HL-60 (cell line): ENCODE measurements at regions not wholly inside any gene's neighbourhood (a gene's known extent, or its start where the extent isn't known, plus 50 kb on each side); places are given as distances from the start of the nearest gene placed in this dataset.

Source experiments
- DNase-seq, 2 experiments: peaks; one replicate each; pipeline ENCODE4 v3.0.0-alpha.2; 2010 to 2020; ENCODE audit warnings: low read depth in 1 of 2, low spot score in 1 of 2
- H3K27ac ChIP-seq: fragments of 250-450 bp; sonication (Bioruptor Pico); replicated peaks from 2 replicates; pipeline ENCODE4 v1.5.1; 2020; ENCODE audit warnings: mild to moderate bottlenecking, moderate library complexity
- H3K27me3 ChIP-seq: fragments of 250-450 bp; sonication (Bioruptor Pico); 2 replicates; pipeline ENCODE4 v1.5.1; 2021; ENCODE audit warnings: mild to moderate bottlenecking, moderate library complexity; ENCODE audit not compliant: insufficient read depth, poor library complexity, severe bottlenecking
- H3K4me3 ChIP-seq: replicated peaks from 2 replicates; pipeline ENCODE4 v1.5.1; 2011; ENCODE audit warnings: mild to moderate bottlenecking, control low read depth, low read length; ENCODE audit not compliant: insufficient read depth
- GABPA ChIP-seq: IDR thresholded peaks from 2 replicates; pipeline ENCODE4 v1.6.1; 2012; ENCODE audit warnings: low read depth
- POLR2AphosphoS5 ChIP-seq: IDR thresholded peaks from 2 replicates; pipeline ENCODE4 v1.6.1; 2012; ENCODE audit warnings: low read depth
- SPI1 ChIP-seq: IDR thresholded peaks from 2 replicates; pipeline ENCODE4 v1.6.1; 2012; ENCODE audit warnings: low read depth, mild to moderate bottlenecking, borderline replicate concordance
- TF ChIP-seq, protein P1 (sequence below): IDR thresholded peaks from one replicate; pipeline ENCODE4 v1.5.1; 2011; ENCODE audit warnings: low read length, control low read depth, inconsistent platforms; ENCODE audit not compliant: insufficient read depth
- TF ChIP-seq, protein P2 (sequence below): IDR thresholded peaks from 2 replicates; pipeline ENCODE4 v1.6.1; 2012; ENCODE audit warnings: low read depth; ENCODE audit not compliant: insufficient replicate concordance

DNA sequence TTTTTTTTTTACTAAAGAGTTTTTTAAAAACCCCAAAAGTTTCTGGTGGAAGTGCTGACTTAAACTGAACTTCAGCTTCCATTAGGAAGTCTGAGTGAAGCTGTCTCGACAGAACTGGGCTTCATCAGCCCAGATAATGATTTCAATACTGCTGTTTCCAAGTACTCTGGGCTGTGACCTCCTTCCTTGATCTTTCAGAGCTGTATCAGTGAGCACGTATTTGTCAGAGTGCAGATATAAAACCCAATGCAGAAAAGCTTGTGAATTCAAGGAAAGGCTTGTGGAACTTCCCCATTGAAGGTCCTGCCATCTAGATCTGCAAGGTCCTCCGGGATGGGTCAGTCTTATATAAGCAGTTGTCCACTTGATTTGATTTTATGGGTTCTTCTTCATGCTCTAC lies 50.1 kb upstream of the RGS21 start:
- Histone ChIP-seq H3K27me3 (no peaks in the 10 kb centered on the region), H3K27ac (no peak overlapping the region), H3K4me3 (no peak overlapping the region)
- DNase-seq = no peak
- TF ChIP-seq POLR2AphosphoS5 (no peak), GABPA (no peak), SPI1 (no peak)
- TF ChIP-seq, protein P1, sequence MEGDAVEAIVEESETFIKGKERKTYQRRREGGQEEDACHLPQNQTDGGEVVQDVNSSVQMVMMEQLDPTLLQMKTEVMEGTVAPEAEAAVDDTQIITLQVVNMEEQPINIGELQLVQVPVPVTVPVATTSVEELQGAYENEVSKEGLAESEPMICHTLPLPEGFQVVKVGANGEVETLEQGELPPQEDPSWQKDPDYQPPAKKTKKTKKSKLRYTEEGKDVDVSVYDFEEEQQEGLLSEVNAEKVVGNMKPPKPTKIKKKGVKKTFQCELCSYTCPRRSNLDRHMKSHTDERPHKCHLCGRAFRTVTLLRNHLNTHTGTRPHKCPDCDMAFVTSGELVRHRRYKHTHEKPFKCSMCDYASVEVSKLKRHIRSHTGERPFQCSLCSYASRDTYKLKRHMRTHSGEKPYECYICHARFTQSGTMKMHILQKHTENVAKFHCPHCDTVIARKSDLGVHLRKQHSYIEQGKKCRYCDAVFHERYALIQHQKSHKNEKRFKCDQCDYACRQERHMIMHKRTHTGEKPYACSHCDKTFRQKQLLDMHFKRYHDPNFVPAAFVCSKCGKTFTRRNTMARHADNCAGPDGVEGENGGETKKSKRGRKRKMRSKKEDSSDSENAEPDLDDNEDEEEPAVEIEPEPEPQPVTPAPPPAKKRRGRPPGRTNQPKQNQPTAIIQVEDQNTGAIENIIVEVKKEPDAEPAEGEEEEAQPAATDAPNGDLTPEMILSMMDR = no peak
- TF ChIP-seq, protein P2, sequence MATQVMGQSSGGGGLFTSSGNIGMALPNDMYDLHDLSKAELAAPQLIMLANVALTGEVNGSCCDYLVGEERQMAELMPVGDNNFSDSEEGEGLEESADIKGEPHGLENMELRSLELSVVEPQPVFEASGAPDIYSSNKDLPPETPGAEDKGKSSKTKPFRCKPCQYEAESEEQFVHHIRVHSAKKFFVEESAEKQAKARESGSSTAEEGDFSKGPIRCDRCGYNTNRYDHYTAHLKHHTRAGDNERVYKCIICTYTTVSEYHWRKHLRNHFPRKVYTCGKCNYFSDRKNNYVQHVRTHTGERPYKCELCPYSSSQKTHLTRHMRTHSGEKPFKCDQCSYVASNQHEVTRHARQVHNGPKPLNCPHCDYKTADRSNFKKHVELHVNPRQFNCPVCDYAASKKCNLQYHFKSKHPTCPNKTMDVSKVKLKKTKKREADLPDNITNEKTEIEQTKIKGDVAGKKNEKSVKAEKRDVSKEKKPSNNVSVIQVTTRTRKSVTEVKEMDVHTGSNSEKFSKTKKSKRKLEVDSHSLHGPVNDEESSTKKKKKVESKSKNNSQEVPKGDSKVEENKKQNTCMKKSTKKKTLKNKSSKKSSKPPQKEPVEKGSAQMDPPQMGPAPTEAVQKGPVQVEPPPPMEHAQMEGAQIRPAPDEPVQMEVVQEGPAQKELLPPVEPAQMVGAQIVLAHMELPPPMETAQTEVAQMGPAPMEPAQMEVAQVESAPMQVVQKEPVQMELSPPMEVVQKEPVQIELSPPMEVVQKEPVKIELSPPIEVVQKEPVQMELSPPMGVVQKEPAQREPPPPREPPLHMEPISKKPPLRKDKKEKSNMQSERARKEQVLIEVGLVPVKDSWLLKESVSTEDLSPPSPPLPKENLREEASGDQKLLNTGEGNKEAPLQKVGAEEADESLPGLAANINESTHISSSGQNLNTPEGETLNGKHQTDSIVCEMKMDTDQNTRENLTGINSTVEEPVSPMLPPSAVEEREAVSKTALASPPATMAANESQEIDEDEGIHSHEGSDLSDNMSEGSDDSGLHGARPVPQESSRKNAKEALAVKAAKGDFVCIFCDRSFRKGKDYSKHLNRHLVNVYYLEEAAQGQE = no peak
